ENCODE measurements at regions not wholly inside any gene's neighbourhood (a gene's known extent, or its start where the extent isn't known, plus 50 kb on each side); places are given as distances from the start of the nearest gene placed in this dataset.

DNA sequence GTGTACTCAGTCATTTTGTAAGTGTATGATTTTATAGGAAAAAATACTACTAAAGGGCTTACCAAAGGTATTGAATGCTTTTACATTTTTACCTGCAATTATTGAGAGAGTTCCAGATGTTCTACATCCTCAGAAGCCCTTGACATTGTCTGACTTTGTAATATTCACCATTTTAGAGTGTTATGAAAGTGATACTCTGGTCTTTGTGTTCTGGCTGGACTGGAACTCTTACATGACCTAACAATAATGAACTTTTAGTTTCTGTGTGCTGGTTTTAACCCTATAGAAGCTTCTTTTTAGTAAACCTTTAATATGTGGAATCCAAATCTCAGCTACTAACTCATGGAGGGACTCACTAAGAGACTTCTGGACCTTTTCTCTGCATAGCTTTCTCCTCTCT, 478.8 kb upstream of the SPANXN1 start:
- TF ChIP-seq CTCF (IDR thresholded peaks at IDR 0.05; ENCODE audit: low read length) (no peak), EZH2 (IDR thresholded peaks at IDR 0.05; ENCODE audit: borderline replicate concordance, low read length) (no peak)
